ENCODE measurements at regions not wholly inside any gene's neighbourhood (a gene's known extent, or its start where the extent isn't known, plus 50 kb on each side); places are given as distances from the start of the nearest gene placed in this dataset.

GRCh38 chr1:244139655-244140054 lies 88.6 kb downstream of the ZBTB18 start:
- TF ChIP-seq POLR2AphosphoS5 (IDR thresholded peaks at IDR 0.05; ENCODE audit: borderline replicate concordance, low read depth, low read length) (no peak), EZH2 (IDR thresholded peaks at IDR 0.05) (no peak), FOXP2 (optimal IDR thresholded peaks at IDR 0.05; ENCODE audit: control extremely low read depth, extremely low read length, insufficient read depth) (no peak)

Data from SK-N-MC (cell line).